Mammary epithelial cell (primary cell): ENCODE measurements at regions not wholly inside any gene's neighbourhood (a gene's known extent, or its start where the extent isn't known, plus 50 kb on each side); places are given as distances from the start of the nearest gene placed in this dataset.

Experiments
- EZH2 ChIP-seq: IDR thresholded peaks from 2 replicates; pipeline ENCODE4 v1.6.1; 2012; ENCODE audit warnings: low read length, inconsistent platforms, borderline replicate concordance
- TF ChIP-seq, protein P1 (sequence below), 2 donors: IDR thresholded peaks in 1 of 2; conservative IDR thresholded peaks in 1 of 2; 2 replicates each; pipeline ENCODE4 v1.5.1; 2011 to 2012; ENCODE audit warnings: inconsistent platforms in 2 of 2, low read length in 2 of 2, mild to moderate bottlenecking in 2 of 2, control low read depth in 1 of 2, low read depth in 1 of 2; ENCODE audit not compliant: insufficient read depth in 1 of 2; ENCODE audit errors: extremely low read depth in 1 of 2

DNA sequence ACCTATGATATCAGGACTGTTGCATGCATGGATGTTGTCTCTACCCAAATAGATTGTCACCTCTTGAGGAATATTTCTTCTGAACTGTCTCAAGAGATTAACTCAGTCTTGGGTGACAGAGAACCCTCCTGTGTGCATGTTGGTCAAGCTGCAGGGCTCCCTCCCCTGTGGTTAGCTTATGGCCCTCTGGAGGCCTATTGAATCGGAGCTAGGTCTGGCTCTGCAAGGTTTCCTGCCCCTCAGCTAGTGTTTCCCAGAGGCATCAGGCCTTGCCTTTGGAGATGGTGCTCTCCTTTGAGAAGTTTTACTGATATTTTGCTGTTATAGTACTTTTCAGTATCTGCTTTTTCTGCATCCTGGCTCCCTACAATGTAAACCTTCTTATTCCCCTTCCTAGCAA, 769.2 kb upstream of the FAM98A start:
- TF ChIP-seq, protein P1, sequence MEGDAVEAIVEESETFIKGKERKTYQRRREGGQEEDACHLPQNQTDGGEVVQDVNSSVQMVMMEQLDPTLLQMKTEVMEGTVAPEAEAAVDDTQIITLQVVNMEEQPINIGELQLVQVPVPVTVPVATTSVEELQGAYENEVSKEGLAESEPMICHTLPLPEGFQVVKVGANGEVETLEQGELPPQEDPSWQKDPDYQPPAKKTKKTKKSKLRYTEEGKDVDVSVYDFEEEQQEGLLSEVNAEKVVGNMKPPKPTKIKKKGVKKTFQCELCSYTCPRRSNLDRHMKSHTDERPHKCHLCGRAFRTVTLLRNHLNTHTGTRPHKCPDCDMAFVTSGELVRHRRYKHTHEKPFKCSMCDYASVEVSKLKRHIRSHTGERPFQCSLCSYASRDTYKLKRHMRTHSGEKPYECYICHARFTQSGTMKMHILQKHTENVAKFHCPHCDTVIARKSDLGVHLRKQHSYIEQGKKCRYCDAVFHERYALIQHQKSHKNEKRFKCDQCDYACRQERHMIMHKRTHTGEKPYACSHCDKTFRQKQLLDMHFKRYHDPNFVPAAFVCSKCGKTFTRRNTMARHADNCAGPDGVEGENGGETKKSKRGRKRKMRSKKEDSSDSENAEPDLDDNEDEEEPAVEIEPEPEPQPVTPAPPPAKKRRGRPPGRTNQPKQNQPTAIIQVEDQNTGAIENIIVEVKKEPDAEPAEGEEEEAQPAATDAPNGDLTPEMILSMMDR (conservative IDR thresholded peaks at IDR 0.05 in 1 of 2, IDR thresholded peaks at IDR 0.05 in 1 of 2; ENCODE audit: extremely low read depth in 1 of 2, insufficient read depth in 1 of 2, low read depth in 1 of 2, low read length in 2 of 2): no peak
- no peak for TF ChIP-seq EZH2
